Pulmonary artery endothelial cell (primary cell): ENCODE measurements at regions not wholly inside any gene's neighbourhood (a gene's known extent, or its start where the extent isn't known, plus 50 kb on each side); places are given as distances from the start of the nearest gene placed in this dataset.

ENCODE experiments used
- DNase-seq: peaks from one replicate; pipeline ENCODE4 v3.0.0-alpha.2; 2011; ENCODE audit warnings: low read depth, low spot score

GRCh38 chr2:82837588-82838304 lies 1621.3 kb downstream of the SUCLG1 start:
- DNase-seq = no peak

- DNase-seq = no peak
Measured at GRCh38 chr2:82834893-82835292, 1624.2 kb downstream of the SUCLG1 start.

GRCh38 chr2:82827426-82827825 lies 1631.7 kb downstream of the SUCLG1 start:
- DNase-seq = no peak

- no peak for DNase-seq
Measured at GRCh38 chr2:82826437-82826836, 1632.6 kb downstream of the SUCLG1 start.

GRCh38 chr2:82825410-82826090 lies 1633.5 kb downstream of the SUCLG1 start:
- DNase-seq = no peak

- DNase-seq = no peak
Measured at GRCh38 chr2:82823892-82824291, 1635.2 kb downstream of the SUCLG1 start.

GRCh38 chr2:82819951-82820350 lies 1639.1 kb downstream of the SUCLG1 start:
- no peak for DNase-seq

- no peak for DNase-seq
Measured at GRCh38 chr2:82814146-82814545, 1644.9 kb downstream of the SUCLG1 start.

GRCh38 chr2:82811946-82812345 lies 1647.1 kb downstream of the SUCLG1 start:
- no peak for DNase-seq

- DNase-seq = no peak
Measured at GRCh38 chr2:82803307-82803706, 1655.8 kb downstream of the SUCLG1 start.

- no peak for DNase-seq
Measured at GRCh38 chr2:82797469-82797868, 1661.6 kb downstream of the SUCLG1 start.

- no peak for DNase-seq
Measured at GRCh38 chr2:82796132-82796531, 1662.9 kb downstream of the SUCLG1 start.

- DNase-seq = peak; percentile 72
Measured at GRCh38 chr2:82795446-82795845, 1663.6 kb downstream of the SUCLG1 start.

- no peak for DNase-seq
Measured at GRCh38 chr2:82793711-82794435, 1665.2 kb downstream of the SUCLG1 start.

- DNase-seq = no peak
Measured at GRCh38 chr2:82792316-82792715, 1666.8 kb downstream of the SUCLG1 start.

- no peak for DNase-seq
Measured at GRCh38 chr2:82790206-82791021, 1668.7 kb downstream of the SUCLG1 start.

- no peak for DNase-seq
Measured at GRCh38 chr2:82789851-82790205, 1669.3 kb downstream of the SUCLG1 start.

GRCh38 chr2:82781176-82781915 lies 1677.7 kb downstream of the SUCLG1 start:
- no peak for DNase-seq

GRCh38 chr2:82780050-82780449 lies 1679.0 kb downstream of the SUCLG1 start:
- DNase-seq = no peak

- no peak for DNase-seq
Measured at GRCh38 chr2:82752396-82752795, 1706.7 kb downstream of the SUCLG1 start.

- no peak for DNase-seq
Measured at GRCh38 chr2:82748653-82749052, 1710.4 kb downstream of the SUCLG1 start.
